EH (cell line): ENCODE measurements at regions not wholly inside any gene's neighbourhood (a gene's known extent, or its start where the extent isn't known, plus 50 kb on each side); places are given as distances from the start of the nearest gene placed in this dataset.
"Not testable (repeated sequence)": the region's sequence is repeated elsewhere in the genome, so short reads cannot be mapped to it uniquely, and the experiment has no call there.

Source experiments
- DNase-seq: peaks from one replicate; pipeline ENCODE4 v3.0.0-alpha.2; 2015; ENCODE audit warnings: low read depth

DNA sequence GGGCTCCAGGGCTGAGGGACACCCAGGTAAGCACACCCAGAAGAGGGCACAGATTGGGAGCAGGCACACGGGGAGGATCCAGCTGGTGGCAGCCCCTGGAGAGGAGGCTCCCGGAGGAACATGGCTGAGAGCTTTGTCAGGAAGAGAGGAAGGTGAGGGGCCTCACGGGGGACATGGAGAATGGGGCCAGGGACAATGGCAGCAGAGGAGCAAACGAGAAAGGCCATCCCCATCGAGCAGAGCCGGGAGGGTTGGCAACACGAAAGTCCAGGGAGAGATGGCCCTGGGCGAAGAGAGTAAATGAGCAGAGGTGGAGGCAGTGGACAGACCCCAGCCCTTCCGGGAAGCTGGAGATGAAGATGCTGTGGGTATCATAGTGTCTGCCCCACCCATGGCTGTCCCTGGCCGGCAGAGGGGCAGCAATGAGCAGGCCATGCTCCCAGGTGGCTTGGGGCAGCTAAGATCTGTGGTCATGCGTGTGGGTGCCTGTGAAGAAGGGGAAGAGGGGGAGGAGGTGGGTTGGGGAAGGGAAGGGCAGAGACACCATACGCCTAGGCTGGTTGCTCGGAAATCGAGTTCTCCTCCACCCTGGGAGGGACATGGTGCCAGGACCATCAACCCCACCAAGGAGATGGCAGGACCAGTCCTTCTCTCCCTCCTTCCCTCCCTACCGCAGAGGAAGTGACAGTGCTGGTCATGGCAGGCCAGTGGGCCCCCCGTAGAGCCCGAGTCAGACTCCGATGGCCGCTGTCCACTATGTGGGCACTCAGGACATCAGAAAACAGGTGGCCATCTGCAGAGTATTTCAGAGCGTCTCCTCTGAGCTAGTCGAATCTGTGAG lies 191.7 kb downstream of the NDUFA10 start:
- no peak for DNase-seq

- no peak for DNase-seq
Measured at GRCh38 chr2:239832490-239833268, 192.5 kb downstream of the NDUFA10 start.

DNA sequence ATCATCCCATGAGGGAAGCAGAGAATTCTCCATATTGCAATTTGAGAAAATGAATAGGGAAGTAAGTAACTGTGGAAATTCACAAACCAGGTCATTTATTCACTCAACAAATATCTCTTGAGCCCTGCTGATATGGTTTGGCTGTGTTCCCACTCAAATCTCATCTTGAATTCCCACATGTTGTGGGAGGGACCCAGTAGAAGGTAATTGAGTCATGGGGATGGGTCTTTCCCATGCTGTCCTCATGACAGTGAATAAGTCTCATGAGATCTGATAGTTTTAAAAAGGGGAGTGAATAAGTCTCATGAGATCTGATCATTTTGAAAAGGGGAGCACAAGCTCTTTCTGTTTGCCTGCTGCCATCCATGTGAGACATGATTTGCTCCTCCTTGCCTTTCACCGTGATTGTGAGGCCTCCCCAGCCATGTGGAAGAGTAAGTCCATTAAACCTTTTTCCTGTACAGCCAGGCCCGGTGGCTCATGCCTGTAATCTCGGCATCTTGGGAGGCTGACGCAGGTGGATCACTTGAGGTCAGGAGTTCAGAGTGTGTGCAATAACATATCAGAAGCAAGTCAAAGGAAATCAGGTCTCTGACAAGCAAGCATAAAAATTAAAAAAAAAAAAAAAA lies 193.2 kb downstream of the NDUFA10 start:
- no peak for DNase-seq

DNA sequence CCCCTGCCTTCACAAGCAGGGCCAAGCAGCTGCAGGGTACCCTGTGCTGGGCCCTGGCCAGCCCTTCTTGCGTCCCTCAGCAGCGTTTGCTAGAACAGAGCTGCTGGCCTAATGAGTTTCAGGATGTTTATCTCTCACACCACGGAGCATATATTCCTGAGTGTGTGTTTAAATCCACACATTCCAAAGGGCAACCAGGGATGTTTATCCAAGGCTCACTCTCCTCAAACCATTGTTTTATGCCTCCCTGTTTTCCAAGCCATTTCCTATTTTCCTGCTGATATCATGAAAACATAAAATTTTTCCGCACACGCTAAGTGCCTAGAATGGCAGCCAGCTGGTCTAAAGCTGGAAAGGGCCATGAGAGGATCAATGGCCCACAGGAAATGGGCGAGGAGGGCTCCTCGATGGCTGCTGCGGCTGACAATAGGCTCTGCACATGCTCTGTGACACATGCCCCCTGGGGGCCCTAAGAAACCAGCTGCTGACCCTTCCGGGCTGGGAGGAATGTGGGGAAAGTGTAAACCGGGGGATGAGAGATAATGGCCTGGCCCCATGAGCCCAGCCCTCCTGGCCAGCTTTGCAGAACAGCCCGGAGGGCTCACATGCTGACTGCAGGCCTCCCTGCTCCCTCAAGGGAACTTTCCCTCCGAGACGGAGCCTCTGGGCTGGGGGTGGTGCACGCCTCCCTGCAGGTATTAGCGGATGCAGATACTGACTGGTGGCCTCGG lies 194.0 kb downstream of the NDUFA10 start:
- DNase-seq = no peak

GRCh38 chr2:239830121-239831000 lies 194.8 kb downstream of the NDUFA10 start:
- DNase-seq = no peak

DNA sequence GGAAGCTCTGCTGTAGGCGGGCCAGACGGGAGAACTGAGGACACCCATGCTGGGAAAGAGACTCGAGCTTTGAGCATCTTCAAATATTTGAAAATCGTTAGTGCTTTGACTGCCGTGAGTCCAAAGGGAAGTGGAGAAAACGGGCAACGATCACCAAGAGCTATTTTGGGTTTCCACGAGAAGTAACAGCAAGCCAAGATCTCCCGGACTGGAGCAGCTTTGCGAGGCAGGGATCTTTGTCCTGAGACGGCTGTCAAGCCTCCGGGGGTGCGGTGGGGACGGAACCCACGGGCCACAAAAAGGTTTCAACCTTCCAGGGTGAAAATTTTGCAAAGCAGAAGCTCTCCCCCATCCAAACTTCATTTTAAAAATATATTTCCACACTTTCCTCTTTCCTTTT lies 195.8 kb downstream of the NDUFA10 start:
- DNase-seq = no peak

GRCh38 chr2:239828973-239829275 lies 196.2 kb downstream of the NDUFA10 start:
- DNase-seq = not testable (repeated sequence)

DNA sequence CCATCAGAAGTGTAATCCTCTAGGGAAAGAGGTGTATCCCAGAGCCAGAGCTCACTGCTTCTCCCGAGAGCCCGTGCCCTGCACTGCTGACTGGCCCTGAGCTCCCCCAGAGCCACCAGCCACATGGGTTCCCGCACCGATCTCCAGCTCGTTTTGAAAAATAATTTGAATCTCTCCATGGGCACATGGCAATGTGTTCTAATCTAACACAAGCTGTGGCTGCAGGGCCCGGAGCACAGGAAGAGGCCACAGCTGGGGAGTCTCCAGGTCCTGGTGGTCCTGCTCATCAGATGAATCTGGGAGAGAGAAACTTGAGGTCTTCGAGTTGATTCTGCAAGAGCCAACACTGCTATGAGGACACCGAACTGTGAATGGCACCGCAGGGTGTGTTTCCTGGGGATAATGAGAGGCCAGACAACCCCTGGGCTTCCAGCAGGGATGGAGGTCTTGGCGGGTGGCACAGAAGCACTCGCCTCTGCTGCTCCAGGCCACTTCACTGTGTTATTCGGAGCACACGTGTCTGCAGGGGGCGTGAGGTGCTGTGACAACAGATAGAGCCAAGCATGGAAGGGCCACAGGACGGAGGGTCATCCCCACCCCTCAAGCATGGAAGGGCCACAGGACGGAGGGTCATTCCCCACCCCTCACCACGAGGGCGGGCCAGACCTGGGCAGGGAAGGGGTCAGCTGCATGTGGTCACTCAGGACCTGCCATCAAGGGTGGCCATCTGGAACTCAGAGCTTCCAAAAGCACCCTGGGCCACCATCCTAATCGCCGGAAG lies 196.8 kb downstream of the NDUFA10 start:
- DNase-seq = no peak

DNA sequence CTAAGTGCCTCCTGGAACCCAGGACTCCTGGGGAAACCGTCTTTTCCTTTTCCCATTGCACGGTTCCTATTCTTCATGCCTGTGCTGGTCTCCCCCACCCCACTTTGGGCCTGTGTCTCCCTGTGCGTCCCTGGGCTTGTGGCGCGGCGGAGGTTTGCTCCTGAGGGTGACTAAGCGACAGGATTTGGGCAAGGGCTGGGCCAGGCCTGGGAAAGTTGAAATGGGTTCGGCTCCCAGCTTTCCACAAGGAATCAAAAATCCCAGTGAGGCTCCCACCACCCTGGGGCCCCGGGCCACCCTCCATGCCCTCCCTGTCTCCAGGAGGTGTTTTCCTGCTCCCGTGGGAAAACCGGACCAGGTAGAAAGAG lies 197.6 kb downstream of the NDUFA10 start:
- DNase-seq = no peak

DNA sequence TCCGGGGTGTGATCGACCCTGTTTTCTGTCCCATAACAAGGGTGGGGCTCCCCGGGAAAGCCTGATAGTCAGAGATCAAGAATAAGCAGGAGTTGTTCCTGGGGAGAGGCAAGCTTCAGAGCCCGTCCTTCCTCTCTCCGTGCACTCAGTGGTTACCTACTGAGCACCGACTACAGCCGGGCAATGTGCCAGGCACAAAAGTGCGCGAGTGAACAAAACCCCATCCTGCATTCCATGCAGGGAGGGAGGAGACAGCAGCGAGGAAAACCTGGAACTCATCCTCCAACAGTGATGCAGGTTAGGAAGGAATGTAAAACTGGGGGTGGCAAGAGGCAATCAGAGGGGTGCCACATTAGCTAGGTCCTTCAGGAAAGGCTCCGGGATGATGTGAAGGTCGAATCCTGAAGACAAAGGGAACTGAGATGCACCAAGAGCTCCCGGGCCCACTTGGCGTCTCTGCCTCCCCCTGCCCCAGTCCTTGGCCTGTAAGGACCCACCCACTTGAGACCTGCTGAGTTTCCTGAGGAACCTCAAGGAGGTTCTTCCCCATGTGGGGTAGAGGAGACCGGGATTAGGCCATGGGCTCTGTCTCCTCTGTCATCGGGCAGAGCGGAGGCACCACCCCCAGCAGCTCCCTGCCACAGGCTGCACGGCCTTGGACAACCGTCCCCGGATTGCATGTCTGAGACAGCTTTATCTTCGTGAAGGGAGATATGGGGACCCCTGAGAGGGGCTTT lies 198.2 kb downstream of the NDUFA10 start:
- DNase-seq = no peak

- DNase-seq = no peak
Measured at GRCh38 chr2:239826376-239826775, 198.8 kb downstream of the NDUFA10 start.

GRCh38 chr2:239825705-239825979 lies 199.5 kb downstream of the NDUFA10 start:
- no peak for DNase-seq

DNA sequence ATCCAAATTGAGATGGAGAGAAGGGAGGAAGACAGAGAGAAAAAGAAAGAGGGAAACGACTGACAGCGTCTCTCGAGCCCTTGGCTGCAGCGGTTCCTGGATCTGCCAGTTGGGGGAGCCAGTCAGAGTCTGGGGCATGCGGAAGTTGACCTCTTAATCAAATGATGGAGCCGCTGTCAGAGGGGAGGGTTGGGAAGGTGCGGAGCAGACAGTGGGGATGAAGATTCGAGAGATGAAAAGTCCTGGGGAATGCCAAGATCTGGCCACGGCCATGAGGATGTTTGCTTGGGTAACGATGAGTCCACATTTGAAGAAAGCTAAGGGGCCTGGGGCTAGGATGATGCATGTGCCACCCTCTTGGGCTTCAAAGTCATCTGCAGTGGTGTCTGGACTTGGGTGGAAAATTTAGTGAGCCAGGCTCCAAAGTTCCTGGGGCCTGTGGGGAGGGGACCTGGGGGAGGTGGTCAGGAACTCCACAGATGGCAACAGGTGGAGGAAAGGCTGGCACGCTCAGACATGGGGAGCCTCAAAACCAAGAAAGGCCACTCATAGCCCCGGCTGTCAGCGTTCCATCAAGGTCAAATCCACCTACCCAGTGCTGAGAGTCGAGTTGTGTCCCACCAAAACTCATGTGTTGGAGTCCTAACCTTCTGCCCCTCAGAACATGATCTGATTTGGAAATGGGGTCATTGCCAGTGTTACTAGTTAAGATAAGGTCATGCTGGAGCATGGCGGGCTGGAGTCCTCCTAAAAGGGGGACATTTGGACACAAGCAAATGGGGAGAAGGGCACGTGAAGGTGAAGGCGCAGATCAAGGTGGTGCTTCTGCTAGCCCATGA lies 200.1 kb downstream of the NDUFA10 start:
- DNase-seq = no peak

GRCh38 chr2:239824046-239824694 lies 201.0 kb downstream of the NDUFA10 start:
- DNase-seq = no peak

GRCh38 chr2:239822146-239822831 lies 202.9 kb downstream of the NDUFA10 start:
- DNase-seq = no peak

- no peak for DNase-seq
Measured at GRCh38 chr2:239821694-239822075, 203.5 kb downstream of the NDUFA10 start.

- no peak for DNase-seq
Measured at GRCh38 chr2:239820836-239821693, 204.1 kb downstream of the NDUFA10 start.
